ENCODE measurements at regions not wholly inside any gene's neighbourhood (a gene's known extent, or its start where the extent isn't known, plus 50 kb on each side); places are given as distances from the start of the nearest gene placed in this dataset.

- DNase-seq (ENCODE audit: low spot score): no peak
Measured at GRCh38 chr16:51657848-51658247, 506.8 kb upstream of the SALL1 start.

- no peak for DNase-seq (ENCODE audit: low spot score)
Measured at GRCh38 chr16:51655249-51655648, 504.2 kb upstream of the SALL1 start.

- no peak for DNase-seq (ENCODE audit: low spot score)
Measured at GRCh38 chr16:51651061-51651466, 500.0 kb upstream of the SALL1 start.

- no peak for DNase-seq (ENCODE audit: low spot score)
Measured at GRCh38 chr16:51649631-51650030, 498.6 kb upstream of the SALL1 start.

- DNase-seq (ENCODE audit: low spot score): no peak
Measured at GRCh38 chr16:51648526-51648925, 497.5 kb upstream of the SALL1 start.

- DNase-seq (ENCODE audit: low spot score): no peak
Measured at GRCh38 chr16:51641191-51641765, 490.2 kb upstream of the SALL1 start.

GRCh38 chr16:51640196-51640595 is 489.1 kb upstream of the SALL1 start:
- DNase-seq (ENCODE audit: low spot score): no peak

- no peak for DNase-seq (ENCODE audit: low spot score)
Measured at GRCh38 chr16:51638339-51639135, 487.5 kb upstream of the SALL1 start.

- no peak for DNase-seq (ENCODE audit: low spot score)
Measured at GRCh38 chr16:51637770-51638094, 486.7 kb upstream of the SALL1 start.

GRCh38 chr16:51636920-51637769 is 486.1 kb upstream of the SALL1 start:
- DNase-seq (ENCODE audit: low spot score): no peak

- DNase-seq (ENCODE audit: low spot score): no peak
Measured at GRCh38 chr16:51635181-51635580, 484.1 kb upstream of the SALL1 start.

- no peak for DNase-seq (ENCODE audit: low spot score)
Measured at GRCh38 chr16:51630076-51630475, 479.0 kb upstream of the SALL1 start.

GRCh38 chr16:51629576-51629975 is 478.5 kb upstream of the SALL1 start:
- DNase-seq (ENCODE audit: low spot score): no peak

GRCh38 chr16:51624080-51624775 is 473.2 kb upstream of the SALL1 start:
- no peak for DNase-seq (ENCODE audit: low spot score)

- no peak for DNase-seq (ENCODE audit: low spot score)
Measured at GRCh38 chr16:51621610-51622009, 470.5 kb upstream of the SALL1 start.

- no peak for DNase-seq (ENCODE audit: low spot score)
Measured at GRCh38 chr16:51615141-51615540, 464.1 kb upstream of the SALL1 start.

- no peak for DNase-seq (ENCODE audit: low spot score)
Measured at GRCh38 chr16:51607201-51607651, 456.2 kb upstream of the SALL1 start.

GRCh38 chr16:51596247-51596646 is 445.2 kb upstream of the SALL1 start:
- DNase-seq (ENCODE audit: low spot score): no peak

GRCh38 chr16:51592535-51593300 is 441.6 kb upstream of the SALL1 start:
- DNase-seq (ENCODE audit: low spot score): no peak

GRCh38 chr16:51592001-51592501 is 441.0 kb upstream of the SALL1 start:
- no peak for DNase-seq (ENCODE audit: low spot score)

- no peak for DNase-seq (ENCODE audit: low spot score)
Measured at GRCh38 chr16:51591480-51591879, 440.4 kb upstream of the SALL1 start.

Measured in ecto neural progenitor cell (in vitro differentiated cells).